ENCODE measurements at regions not wholly inside any gene's neighbourhood (a gene's known extent, or its start where the extent isn't known, plus 50 kb on each side); places are given as distances from the start of the nearest gene placed in this dataset.

DNA sequence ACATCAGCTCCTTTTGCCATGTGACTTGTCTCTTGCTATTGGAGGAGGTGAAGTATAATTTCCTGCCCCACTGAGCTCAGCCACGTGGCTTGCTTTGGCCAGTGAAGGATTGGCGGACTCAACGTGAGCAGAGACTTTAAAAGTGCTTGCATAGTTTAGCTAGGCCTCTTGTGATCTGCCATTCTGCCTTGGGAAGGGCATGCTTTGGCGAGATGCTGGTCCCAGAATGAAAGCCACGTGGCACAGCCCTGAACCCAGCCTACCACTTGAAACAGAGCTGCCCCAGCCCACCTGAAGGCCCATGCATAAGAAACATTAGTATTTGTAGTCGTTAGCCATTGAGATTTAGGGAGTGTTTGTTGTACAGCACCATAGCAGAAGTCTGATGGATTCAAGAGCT, 148.2 kb downstream of the TMEM132E start:
- TF ChIP-seq CTCF (IDR thresholded peaks at IDR 0.05; ENCODE audit: insufficient read depth, low read depth, low read length), result no peak
- TF ChIP-seq EZH2 (IDR thresholded peaks at IDR 0.05; ENCODE audit: insufficient read depth, low read length), result no peak
